ENCODE measurements at regions not wholly inside any gene's neighbourhood (a gene's known extent, or its start where the extent isn't known, plus 50 kb on each side); places are given as distances from the start of the nearest gene placed in this dataset.

DNA sequence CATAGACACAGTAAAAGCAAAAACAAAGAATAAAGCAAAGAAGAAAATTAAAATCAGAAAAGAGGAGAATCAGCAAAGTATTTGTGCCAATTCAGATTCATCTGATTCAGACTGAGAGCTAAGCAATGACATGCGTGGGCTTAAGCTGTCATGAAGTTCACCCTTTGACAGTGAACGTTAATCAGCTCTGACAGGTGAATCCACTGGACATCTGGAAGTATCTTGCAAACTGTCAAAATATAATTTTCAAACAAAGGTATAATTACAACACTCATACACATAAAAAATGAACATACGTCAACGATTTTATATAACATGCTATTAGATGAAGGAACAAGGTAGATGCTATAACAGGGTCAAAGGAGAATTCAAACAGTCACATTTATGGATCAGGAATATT lies 596.3 kb upstream of the SALL1 start:
- ChIA-PET CTCF (no interaction called here), POLR2A (no interaction called here)
- H3K4me2 ChIP-seq (ENCODE audit: insufficient read depth, low read length) = no peak overlapping the region
- no peaks in the 10 kb centered on the region for H3K36me3 ChIP-seq (ENCODE audit: control insufficient read depth in 2 of 2, extremely low read depth in 1 of 2, insufficient read depth in 2 of 2, low read length in 2 of 2)
- H3K27ac ChIP-seq (ENCODE audit: insufficient read depth, low read depth, low read length) = no peak overlapping the region
- no TSS peak for BruUV-seq (replicated peaks)
- no peaks in the 10 kb centered on the region for H3K9me3 ChIP-seq (replicated peaks; ENCODE audit: control insufficient read depth, insufficient read depth, low read length)
- FAIRE-seq = no peak
- H3K9me1 ChIP-seq (replicated peaks; ENCODE audit: control insufficient read depth, extremely low read depth, insufficient read depth, low read length) = no peaks in the 10 kb centered on the region
- no peaks in the 10 kb centered on the region for H3K4me1 ChIP-seq (ENCODE audit: control insufficient read depth, extremely low read depth, insufficient read depth, low read length)
- TF ChIP-seq GATA2 (IDR thresholded peaks at IDR 0.05; ENCODE audit: insufficient read depth, insufficient read length, low read depth, low read length) = no peak
- no peak for TF ChIP-seq FOS (IDR thresholded peaks at IDR 0.05; ENCODE audit: borderline replicate concordance, insufficient read depth, low read length)
- no peak for TF ChIP-seq JUN (IDR thresholded peaks at IDR 0.05; ENCODE audit: borderline replicate concordance, insufficient read depth, insufficient read length, low read depth)
- TF ChIP-seq, protein P1, sequence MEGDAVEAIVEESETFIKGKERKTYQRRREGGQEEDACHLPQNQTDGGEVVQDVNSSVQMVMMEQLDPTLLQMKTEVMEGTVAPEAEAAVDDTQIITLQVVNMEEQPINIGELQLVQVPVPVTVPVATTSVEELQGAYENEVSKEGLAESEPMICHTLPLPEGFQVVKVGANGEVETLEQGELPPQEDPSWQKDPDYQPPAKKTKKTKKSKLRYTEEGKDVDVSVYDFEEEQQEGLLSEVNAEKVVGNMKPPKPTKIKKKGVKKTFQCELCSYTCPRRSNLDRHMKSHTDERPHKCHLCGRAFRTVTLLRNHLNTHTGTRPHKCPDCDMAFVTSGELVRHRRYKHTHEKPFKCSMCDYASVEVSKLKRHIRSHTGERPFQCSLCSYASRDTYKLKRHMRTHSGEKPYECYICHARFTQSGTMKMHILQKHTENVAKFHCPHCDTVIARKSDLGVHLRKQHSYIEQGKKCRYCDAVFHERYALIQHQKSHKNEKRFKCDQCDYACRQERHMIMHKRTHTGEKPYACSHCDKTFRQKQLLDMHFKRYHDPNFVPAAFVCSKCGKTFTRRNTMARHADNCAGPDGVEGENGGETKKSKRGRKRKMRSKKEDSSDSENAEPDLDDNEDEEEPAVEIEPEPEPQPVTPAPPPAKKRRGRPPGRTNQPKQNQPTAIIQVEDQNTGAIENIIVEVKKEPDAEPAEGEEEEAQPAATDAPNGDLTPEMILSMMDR (IDR thresholded peaks at IDR 0.05; ENCODE audit: extremely low read depth in 1 of 2, insufficient read depth in 1 of 2, low read depth in 1 of 2, low read length in 2 of 2) = no peak
- no peak for TF ChIP-seq MYC (IDR thresholded peaks at IDR 0.05; ENCODE audit: low read depth, low read length)
- no peaks in the 10 kb centered on the region for H4K20me1 ChIP-seq (replicated peaks; ENCODE audit: control insufficient read depth, extremely low read depth, insufficient read depth, low read length)
- no peak overlapping the region for H2AFZ ChIP-seq (ENCODE audit: low read depth, low read length)
- no peak overlapping the region for H3K4me3 ChIP-seq (replicated peaks in 1 of 3; ENCODE audit: insufficient read depth in 1 of 3, low read depth in 1 of 3, low read length in 3 of 3)
- no peaks in the 10 kb centered on the region for H3K27me3 ChIP-seq (ENCODE audit: control insufficient read depth in 2 of 2, insufficient read depth in 2 of 2, low read length in 2 of 2)
- H3K9ac ChIP-seq (replicated peaks; ENCODE audit: extremely low read depth, insufficient read depth, low read length) = no peak overlapping the region
- intact Hi-C loops (cut with micrococcal nuclease) (no loop called here), dilution Hi-C loops (cut with MboI; ENCODE audit: extremely low pct_ligation_motif_present, low sequenced_read_pairs) (no loop called here)
- no peak for DNase-seq (ENCODE audit: low read depth, low spot score)
- H3K79me2 ChIP-seq (ENCODE audit: control insufficient read depth, insufficient read depth, low read length) = no peaks in the 10 kb centered on the region

GRCh38 chr16:51734220-51734619 lies 583.1 kb upstream of the SALL1 start:
- H4K20me1 ChIP-seq (replicated peaks; ENCODE audit: control insufficient read depth, extremely low read depth, insufficient read depth, low read length) = no peaks in the 10 kb centered on the region
- CTCF ChIA-PET = no interaction called here
- dilution Hi-C loops (cut with MboI; ENCODE audit: extremely low pct_ligation_motif_present, low sequenced_read_pairs) (no loop called here), intact Hi-C loops (cut with micrococcal nuclease) (no loop called here)
- no peak overlapping the region for H3K27ac ChIP-seq (ENCODE audit: insufficient read depth, low read depth, low read length)
- TF ChIP-seq GATA2 (IDR thresholded peaks at IDR 0.05; ENCODE audit: insufficient read depth, insufficient read length, low read depth, low read length) (no peak), JUN (IDR thresholded peaks at IDR 0.05; ENCODE audit: borderline replicate concordance, insufficient read depth, insufficient read length, low read depth) (no peak), POLR2A (IDR thresholded peaks at IDR 0.05; ENCODE audit: low read depth, low read length) (no peak), MAX (IDR thresholded peaks at IDR 0.05; ENCODE audit: insufficient read depth, insufficient read length) (no peak), FOS (IDR thresholded peaks at IDR 0.05; ENCODE audit: borderline replicate concordance, insufficient read depth, low read length) (no peak), MYC (IDR thresholded peaks at IDR 0.05; ENCODE audit: low read depth, low read length) (no peak), POLR2AphosphoS5 (IDR thresholded peaks at IDR 0.05; ENCODE audit: insufficient read depth, low read depth, low read length) (no peak), EZH2 (IDR thresholded peaks at IDR 0.05; ENCODE audit: borderline replicate concordance, low read depth, low read length, severe bottlenecking) (no peak)
- TF ChIP-seq, protein P1 (IDR thresholded peaks at IDR 0.05; ENCODE audit: extremely low read depth in 1 of 2, insufficient read depth in 1 of 2, low read depth in 1 of 2, low read length in 2 of 2) = no peak
- H2AFZ ChIP-seq (ENCODE audit: low read depth, low read length) = no peak overlapping the region
- FAIRE-seq (no peak), DNase-seq (ENCODE audit: low read depth, low spot score) (no peak)
- no peaks in the 10 kb centered on the region for H3K27me3 ChIP-seq (ENCODE audit: control insufficient read depth in 2 of 2, insufficient read depth in 2 of 2, low read length in 2 of 2)
- BruUV-seq (replicated peaks) = no TSS peak
- H3K9me3 ChIP-seq (replicated peaks; ENCODE audit: control insufficient read depth, insufficient read depth, low read length) = peaks cover 2% of the 10 kb centered on the region
- no peak overlapping the region for H3K4me3 ChIP-seq (replicated peaks in 1 of 3; ENCODE audit: insufficient read depth in 1 of 3, low read depth in 1 of 3, low read length in 3 of 3)
- H3K4me2 ChIP-seq (ENCODE audit: insufficient read depth, low read length) = no peak overlapping the region
- POLR2A ChIA-PET = no interaction called here
- H3K79me2 ChIP-seq (ENCODE audit: control insufficient read depth, insufficient read depth, low read length) = no peaks in the 10 kb centered on the region
- no peak overlapping the region for H3K9ac ChIP-seq (replicated peaks; ENCODE audit: extremely low read depth, insufficient read depth, low read length)
- H3K9me1 ChIP-seq (replicated peaks; ENCODE audit: control insufficient read depth, extremely low read depth, insufficient read depth, low read length) = no peaks in the 10 kb centered on the region
- H3K36me3 ChIP-seq (ENCODE audit: control insufficient read depth in 2 of 2, extremely low read depth in 1 of 2, insufficient read depth in 2 of 2, low read length in 2 of 2) = no peaks in the 10 kb centered on the region
- no peaks in the 10 kb centered on the region for H3K4me1 ChIP-seq (ENCODE audit: control insufficient read depth, extremely low read depth, insufficient read depth, low read length)

Data from endothelial cell of umbilical vein (primary cell).